Caki2 (cell line): ENCODE measurements at regions not wholly inside any gene's neighbourhood (a gene's known extent, or its start where the extent isn't known, plus 50 kb on each side); places are given as distances from the start of the nearest gene placed in this dataset.
"Not testable (repeated sequence)": the region's sequence is repeated elsewhere in the genome, so short reads cannot be mapped to it uniquely, and the experiment has no call there.

ENCODE experiments used
- DNase-seq: peaks from one replicate; pipeline ENCODE4 v3.0.0-alpha.2; 2015; ENCODE audit warnings: low read depth
- in situ Hi-C: cut with HindIII; loops from 2 replicates; pipeline ENCODE4 v1.10.0; 2016; ENCODE audit warnings: low sequenced_read_pairs, low pct_unique_long_range_greater_than_20kb, mixed read lengths

DNA sequence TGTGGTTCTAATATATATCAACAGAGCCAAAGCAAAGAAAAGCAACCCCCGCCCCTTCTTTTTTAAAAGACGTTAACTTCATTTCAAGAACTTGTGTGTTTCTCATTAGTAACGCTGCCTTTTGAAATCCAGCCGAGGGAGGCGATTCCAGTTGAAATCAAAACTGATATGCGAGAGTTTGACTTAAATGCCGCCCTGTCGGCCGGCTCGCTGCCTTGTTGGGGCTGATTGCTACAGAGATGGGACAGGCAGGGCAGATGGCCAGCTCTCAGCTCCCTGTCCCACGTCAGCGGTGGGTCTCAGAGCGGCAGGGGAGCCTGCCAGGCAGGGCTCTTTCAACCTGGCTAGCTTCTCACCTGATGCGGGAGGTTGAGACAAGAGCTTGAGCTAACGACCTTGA lies 51.9 kb upstream of the ALX4 start:
- in situ Hi-C loops, result no loop called here
- no peak for DNase-seq

DNA sequence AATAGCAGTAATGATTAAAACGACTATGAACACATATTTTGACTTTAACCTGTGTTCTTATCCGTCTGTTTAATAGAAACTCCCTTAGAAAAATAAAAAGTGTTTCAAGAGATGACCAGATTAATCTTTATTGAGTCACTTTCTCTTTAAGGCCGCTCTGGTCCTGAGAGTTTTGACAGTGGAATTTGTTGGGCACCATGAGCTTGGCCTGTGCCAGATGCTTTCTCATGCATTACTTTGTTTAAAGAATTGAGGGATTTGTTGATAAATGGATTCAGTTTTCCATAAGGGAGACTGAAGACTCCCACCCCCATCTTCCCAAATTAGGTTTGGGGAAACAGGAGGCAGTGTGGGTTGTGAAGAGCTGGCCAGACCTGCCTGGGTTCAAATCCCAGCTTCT lies 53.2 kb upstream of the ALX4 start:
- DNase-seq, result no peak
- in situ Hi-C loops, result no loop called here

DNA sequence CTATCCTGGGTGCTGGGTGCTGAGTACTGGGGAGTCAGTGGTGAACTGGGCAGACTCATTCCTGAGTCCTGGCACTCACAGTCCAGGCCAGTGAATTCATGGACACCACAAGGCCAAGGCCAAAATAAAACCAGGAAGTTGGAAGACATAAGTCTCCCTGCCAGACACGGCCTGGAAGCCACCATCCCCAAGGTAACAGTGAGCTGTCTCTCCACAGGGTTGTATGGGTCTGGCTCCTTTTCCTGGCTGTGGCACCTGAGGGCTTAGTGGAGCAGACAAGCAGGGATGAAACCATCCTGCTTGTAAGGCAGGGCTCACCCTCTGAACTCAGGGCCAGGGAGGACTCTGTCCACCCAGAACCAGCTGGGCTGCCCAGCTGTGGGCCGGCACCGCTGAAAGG lies 54.7 kb upstream of the ALX4 start:
- no peak for DNase-seq
- in situ Hi-C loops, result no loop called here

DNA sequence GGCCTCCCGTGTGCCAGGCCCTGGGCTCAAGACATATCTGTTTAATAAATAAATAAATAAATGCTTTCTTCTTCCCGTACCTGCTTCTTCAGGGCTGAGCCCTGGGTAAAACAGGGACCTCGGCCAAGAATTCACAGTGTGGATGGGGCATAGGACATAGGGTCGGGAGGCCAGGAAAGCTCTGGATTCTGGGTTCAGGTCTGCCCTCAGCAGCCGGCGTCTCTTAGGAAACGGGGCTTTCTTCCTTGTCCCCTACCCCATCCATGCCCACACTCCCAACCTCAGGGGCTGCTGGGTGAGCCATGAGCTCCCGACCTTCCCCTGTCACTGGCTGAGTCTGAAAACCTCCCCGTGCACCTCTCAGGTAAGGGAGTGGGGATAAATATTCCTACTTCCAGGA lies 55.7 kb upstream of the ALX4 start:
- in situ Hi-C loops, result no loop called here
- no peak for DNase-seq

DNA sequence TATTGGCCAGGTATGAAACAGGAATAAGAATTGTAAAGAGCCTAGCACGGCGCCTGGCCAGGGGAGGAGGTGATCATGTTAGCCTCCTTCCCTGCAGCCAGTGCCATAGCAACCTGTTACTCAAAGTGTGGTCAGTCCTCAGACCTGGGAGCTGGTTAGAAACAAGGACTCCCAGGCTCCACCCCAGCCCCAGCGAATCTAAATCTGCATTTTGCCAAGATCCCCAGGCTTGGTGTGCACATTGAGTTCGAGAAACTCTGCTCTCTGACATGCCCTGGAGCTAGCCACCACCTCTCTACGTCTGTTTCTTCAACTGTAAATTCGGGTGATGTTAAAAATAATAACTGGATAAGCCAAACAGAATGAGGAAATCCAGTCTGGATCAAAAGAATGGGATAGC lies 56.1 kb upstream of the ALX4 start:
- in situ Hi-C loops, result no loop called here
- DNase-seq, result no peak

DNA sequence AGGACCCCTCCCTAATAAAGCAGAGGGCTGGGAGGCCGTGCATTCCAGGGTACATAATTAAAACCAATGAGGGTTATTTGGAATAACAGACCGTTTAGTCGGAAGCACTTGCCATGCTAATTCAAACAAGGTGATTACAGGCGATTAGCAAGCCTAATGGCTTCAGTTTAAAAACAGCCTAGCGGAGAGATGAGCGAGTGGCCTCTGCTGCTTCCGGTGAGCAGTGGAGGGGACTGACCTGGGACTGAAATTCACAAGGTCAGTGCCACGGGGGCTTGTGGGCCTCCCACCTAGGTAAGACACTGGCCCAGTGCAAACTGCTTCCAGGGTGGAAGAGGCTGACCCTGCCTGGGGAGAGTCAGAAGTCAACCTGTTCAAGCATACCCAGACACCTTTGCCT lies 56.8 kb upstream of the ALX4 start:
- in situ Hi-C loops, result no loop called here
- DNase-seq, result no peak

DNA sequence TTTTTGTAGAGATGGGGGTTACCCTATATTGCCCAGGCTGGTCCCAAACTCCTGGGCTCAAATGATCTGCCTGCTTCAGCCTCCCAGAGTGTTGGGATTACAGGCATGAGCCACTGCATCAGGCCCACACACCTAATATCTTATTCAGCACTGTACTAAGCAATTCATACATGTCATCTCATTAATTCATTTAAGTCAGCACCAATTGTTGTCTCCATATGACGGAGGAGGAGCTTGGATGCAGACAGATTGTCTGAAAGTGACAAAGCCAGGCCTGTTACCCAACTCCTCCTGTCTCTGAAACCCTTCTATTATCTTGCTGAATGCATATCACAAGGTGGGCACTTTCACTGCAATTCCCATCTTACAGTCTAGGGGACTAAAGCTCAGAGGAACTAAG lies 57.5 kb upstream of the ALX4 start:
- DNase-seq, result no peak
- in situ Hi-C loops, result no loop called here

DNA sequence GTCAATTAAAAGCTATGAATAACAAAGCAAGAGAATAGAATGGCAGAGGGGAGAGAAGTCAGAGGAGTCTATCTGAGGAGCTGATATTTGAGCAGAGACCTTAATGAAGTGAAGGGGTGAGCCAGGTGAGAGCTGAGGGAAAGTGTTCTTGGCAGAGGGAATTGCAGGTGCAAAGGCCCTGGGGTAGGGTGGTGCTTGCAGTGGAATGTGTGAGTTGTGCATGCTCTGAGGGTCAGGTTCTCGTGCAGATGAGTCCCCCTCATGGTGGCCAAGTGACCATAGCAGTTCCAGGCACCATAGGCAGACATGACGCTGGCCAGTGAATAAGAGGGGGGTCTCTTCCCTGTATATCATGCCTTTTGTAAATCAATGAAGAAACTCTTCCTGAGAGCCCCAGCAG lies 58.9 kb upstream of the ALX4 start:
- in situ Hi-C loops, result no loop called here
- no peak for DNase-seq

DNA sequence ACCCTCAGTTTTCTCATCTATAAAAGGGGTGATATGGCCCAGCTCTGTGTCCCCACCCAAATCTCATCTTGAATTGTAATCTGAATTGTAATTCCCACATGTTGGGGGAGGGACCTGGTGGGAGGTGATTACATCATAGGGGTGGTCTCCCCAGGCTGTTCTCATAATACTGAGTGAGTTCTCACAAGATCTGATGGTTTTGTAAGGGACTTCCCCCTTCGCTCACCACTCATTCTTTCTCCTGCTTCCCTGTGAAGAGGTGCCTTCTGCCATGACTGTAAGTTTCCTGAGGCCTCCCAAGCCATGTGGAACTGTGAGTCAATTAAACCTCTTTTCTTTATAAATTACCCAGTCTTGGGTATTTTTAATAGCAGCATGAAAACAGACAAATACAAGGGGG lies 61.1 kb upstream of the ALX4 start:
- DNase-seq, in situ Hi-C loops: not testable (repeated sequence)

DNA sequence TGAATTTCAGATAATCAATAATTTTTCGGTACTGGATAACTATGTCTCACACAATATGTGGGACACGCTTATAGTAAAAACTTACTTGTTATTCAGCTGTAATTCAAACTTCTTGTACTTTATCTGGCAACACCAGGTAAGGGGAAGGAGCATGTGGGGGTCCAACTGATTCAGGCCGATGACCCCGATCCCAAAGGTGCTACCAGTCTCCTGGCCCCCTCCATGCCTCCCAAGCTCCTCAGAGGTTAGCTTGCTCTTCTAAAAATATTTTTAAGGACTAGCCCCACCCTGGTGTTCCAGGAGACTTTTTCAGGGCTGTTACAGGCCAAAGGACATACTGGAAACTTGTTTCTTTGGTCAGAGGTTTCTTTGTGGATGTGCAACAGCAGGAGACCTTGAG lies 61.8 kb upstream of the ALX4 start:
- in situ Hi-C loops, result no loop called here
- DNase-seq, result no peak

DNA sequence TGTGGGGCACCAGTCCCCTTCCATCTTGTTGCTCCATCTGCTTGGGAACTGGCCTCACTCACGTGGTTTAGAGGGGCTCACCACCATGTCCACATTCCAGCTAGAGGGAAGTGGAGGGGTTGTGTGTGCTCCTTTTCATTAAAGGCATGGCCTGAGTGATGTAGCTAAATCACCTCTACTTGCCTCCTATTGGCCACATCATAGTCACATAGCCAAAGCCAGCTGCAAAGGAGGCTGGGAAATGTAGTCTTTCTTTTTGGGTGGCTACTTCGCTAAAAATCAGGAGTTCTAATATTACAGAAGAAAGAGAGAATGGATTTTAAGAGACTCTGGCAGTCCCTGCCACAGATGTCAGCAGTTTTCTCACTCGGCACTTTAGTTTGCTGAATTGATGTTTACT lies 63.0 kb upstream of the ALX4 start:
- DNase-seq, result no peak
- in situ Hi-C loops, result no loop called here

DNA sequence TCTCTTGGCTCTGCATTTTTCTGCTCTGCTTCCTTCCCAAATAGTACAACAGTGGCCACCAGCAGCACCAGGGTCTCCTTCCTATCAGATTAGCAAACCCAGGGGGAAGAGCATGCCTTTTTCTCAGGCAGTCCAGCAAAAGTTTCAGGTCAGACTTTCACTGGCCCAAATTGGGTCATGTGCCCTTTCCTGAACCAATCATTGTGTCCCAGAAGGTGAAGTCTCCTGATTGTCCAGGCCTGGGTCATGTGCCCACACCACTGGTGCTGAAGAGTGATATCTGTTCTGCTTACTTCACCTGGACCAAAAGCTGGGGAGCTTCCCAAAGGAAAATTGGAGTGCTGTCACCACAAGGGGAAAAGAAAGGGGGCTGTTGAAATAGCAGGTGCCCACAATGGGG lies 64.1 kb upstream of the ALX4 start:
- in situ Hi-C loops, result no loop called here
- DNase-seq, result no peak

DNA sequence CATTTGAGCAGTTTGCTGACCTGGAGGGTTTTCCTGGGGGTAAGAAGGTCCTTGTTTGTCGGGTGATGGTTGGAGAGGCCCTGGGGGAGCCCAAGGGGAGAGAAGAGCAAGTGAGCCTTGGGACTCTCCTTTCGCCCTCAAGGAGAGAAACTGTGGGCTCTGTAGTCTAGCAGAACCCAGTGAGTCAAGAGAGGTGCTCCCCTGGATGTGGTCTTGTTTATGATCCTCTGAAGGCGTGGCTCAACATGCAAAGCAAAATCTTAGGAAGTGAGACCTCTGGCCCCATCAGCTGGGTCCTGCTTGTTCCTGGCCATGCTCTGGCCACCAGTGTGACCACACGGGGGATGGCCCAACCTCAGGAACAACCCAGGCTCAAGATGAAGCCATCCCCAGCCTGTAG lies 66.5 kb upstream of the ALX4 start:
- in situ Hi-C loops, result no loop called here
- DNase-seq, result no peak

DNA sequence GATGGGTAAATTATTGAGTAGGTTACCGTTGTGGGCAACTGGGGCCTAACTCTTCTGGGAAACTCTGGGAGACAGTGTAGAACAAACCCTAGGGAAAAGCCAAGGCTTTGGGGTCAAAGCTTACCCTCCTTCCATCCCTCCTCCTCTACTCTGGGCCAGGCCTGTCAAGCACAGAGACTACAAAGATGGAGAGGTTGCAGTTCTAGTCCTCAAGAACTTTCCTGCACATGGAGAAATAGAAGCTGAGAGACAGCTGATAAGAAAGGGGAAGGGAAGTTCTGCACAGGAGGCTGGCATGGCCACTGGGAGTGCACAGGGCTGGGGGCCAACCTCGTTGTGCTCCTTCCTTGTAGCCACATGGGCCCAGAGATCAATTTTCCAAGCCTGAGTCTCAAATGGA lies 67.2 kb upstream of the ALX4 start:
- in situ Hi-C loops, result no loop called here
- DNase-seq, result no peak

DNA sequence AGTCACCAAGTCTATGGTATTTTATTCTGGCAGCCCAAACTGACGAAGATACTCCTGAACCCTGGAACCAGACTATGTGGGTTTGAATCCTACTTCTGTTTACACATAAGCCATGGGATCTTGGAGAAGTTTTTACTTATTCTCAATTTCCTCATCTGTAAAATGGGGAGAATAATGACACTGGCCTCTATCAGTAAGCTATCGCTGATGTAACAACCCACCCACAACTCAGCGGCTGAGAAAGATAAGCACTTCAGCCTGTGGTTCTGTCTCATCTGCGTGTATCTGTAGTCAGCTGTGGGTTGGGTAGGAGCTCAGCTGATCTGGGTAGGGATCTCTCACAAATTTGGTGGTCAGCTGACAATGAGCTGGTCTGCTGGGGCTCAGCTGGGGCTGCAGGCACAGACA lies 68.0 kb upstream of the ALX4 start:
- no peak for DNase-seq
- in situ Hi-C loops, result no loop called here

DNA sequence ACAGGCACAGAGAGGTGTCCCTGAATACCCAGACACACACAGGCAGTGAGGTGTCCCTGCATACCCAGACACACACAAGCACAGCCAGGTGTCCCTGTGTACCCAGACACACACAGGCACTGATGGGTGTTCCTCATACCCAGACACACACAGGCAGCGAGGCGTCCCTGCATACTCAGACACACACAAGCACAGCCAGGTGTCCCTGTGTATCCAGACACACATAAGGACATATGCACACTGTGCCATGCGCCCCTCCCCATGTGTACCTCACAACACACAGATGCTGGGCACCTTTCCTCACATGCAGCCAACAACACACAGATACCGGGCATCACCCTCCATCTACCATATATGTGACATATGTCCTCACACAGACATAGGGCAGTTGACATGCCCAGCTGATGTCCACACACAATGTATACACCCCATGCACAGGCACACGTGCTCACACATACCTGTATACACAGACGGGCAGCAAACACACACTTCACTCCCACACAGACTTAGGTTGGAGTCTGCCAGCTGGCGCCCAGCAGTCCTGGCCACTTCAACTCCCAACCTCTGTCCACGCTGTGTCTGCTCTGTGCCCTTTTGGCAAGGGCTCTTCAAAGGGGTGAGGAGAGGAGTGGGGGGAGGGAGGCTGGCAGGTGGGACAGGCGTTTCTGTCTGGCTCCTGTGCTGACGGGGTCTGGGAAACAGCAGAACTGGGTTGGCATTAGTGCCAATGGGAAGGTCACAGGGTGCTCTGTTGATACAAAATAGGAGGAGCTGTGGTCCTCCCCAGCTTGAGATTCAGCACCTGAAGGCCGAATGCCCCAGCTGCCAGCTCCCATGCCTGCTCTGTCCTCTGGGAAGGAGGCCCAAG lies 69.4 kb upstream of the ALX4 start:
- no peak for DNase-seq
- in situ Hi-C loops, result no loop called here

DNA sequence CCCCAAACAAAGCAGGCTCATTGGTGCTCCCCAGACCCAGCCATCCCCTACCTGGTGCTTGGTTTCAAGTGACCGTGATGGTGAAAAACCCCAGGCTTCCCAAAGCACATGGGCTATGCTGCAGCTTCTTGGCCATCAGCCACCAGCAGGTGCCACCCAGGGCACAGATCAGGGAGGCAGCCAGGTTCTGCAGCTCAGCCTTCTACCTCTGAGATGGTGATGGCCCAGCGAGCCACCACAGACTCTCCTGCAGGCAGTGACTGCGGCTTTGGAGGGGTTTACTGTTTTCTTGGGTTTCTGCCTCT lies 70.0 kb upstream of the ALX4 start:
- in situ Hi-C loops, result no loop called here

DNA sequence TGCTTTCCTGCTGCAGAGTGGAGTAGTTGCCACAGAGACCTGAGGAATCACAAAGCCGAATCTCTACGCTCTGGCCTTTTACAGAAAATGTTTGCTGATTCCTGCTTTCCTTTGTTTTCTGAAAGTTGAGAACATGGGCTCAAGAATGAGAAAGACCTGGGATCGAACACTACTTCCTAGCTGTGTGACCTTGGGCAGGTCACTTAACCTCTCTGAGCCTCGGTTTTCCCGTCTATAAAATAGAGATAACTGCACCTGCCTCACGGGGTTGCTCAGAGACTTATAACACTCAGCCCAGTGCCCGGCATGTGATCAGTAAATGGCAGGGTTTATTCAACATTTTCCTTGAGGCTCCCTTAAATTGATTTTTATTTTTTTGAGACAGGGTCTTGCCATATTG lies 70.9 kb upstream of the ALX4 start:
- in situ Hi-C loops, result no loop called here
- no peak for DNase-seq

More for the DNA sequence above, 70.0 kb upstream of the ALX4 start:
- no peak for DNase-seq

DNA sequence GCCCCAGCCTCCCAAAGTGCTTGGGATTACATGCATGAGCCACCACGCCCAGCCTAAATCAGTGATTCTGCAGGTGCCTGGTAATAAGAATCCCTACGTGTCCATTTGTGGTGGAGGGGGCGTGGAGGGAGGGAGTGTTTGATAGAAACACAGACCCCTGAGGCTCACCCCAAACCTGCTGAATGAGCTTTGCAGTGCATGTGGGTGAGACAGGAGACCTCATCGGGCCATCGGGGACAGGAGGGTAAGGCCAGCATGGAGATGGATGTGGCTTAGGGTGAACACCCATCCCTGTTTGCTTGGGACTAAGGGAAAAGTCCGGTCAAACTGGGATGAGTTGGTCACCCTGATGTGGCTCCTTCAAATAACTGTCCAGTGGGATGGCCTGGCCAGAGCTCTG lies 71.3 kb upstream of the ALX4 start:
- DNase-seq, result no peak
- in situ Hi-C loops, result no loop called here

DNA sequence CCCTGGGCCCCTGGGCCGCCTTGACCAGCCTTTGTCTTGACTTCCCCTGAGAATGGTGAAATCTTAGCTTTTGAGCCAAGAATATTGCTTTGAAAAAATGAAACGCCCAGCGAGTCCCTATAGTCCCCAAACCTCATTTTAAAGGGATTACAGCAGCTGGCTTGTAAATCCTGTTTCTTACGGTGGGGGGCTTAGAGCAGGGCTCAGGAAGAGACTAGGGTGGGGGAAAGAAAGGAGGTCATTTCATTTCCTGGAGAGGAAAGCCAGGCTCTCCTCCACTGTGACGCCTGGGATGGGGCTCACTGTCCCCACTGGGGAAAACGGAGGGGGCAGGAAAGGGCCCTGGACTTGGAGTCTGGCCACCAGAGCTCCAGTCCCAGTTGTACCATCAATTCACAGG lies 72.2 kb upstream of the ALX4 start:
- DNase-seq, result no peak
- in situ Hi-C loops, result no loop called here
